Body of pancreas (tissue), 4 donors: ENCODE measurements at regions not wholly inside any gene's neighbourhood (a gene's known extent, or its start where the extent isn't known, plus 50 kb on each side); places are given as distances from the start of the nearest gene placed in this dataset.

Experiments
- POLR2A ChIP-seq, 3 donors: fragments of 450-650 bp; IDR thresholded peaks; one replicate each; pipeline ENCODE4 v1.6.1; 2016; ENCODE audit warnings: antibody characterized with exemption in 3 of 3, mild to moderate bottlenecking in 2 of 3
- TF ChIP-seq, protein P1 (sequence below), 7 experiments: fragments of 450-650 bp in 4 of 7; fragments of 200-600 bp in 3 of 7; sonication (generic) in 3 of 7; IDR thresholded peaks; one replicate each; pipeline ENCODE4 v1.5.1; 2016 to 2019; ENCODE audit warnings: antibody characterized with exemption in 7 of 7

DNA sequence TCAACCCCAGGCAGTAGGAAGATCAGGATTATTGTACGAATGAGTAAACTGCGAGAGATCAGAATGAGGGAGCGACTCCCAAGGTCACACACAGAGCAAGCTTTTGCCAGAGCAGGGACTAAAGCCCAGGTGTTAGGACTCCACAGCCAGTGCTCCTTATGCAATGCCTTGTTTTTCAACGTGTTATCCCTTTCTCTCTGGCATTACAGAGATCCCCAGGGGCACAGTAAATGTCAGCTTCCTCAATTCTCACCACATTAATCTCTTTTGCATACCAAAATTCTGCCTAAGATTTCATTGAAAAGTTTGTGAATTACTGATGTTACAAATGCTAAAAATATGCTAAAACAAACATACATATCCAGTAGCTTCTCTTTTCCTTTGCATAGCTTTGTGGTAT, 68.1 kb upstream of the CES5A start:
- TF ChIP-seq, protein P1, sequence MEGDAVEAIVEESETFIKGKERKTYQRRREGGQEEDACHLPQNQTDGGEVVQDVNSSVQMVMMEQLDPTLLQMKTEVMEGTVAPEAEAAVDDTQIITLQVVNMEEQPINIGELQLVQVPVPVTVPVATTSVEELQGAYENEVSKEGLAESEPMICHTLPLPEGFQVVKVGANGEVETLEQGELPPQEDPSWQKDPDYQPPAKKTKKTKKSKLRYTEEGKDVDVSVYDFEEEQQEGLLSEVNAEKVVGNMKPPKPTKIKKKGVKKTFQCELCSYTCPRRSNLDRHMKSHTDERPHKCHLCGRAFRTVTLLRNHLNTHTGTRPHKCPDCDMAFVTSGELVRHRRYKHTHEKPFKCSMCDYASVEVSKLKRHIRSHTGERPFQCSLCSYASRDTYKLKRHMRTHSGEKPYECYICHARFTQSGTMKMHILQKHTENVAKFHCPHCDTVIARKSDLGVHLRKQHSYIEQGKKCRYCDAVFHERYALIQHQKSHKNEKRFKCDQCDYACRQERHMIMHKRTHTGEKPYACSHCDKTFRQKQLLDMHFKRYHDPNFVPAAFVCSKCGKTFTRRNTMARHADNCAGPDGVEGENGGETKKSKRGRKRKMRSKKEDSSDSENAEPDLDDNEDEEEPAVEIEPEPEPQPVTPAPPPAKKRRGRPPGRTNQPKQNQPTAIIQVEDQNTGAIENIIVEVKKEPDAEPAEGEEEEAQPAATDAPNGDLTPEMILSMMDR (IDR thresholded peaks at IDR 0.05) = no peak
- TF ChIP-seq POLR2A (IDR thresholded peaks at IDR 0.05) = no peak
